Endodermal cell (in vitro differentiated cells): ENCODE measurements at regions not wholly inside any gene's neighbourhood (a gene's known extent, or its start where the extent isn't known, plus 50 kb on each side); places are given as distances from the start of the nearest gene placed in this dataset.

Experiments used
- DNase-seq: peaks from one replicate; pipeline ENCODE4 v3.0.0-alpha.2; 2017
- H3K27ac ChIP-seq: 2 replicates; pipeline ENCODE4 v1.5.1; 2013; ENCODE audit warnings: mild to moderate bottlenecking, low read depth, low read length, moderate library complexity
- H3K27me3 ChIP-seq: 2 replicates; pipeline ENCODE4 v1.6.1; 2013; ENCODE audit warnings: mild to moderate bottlenecking, low read length, moderate library complexity; ENCODE audit not compliant: insufficient read depth, control insufficient read depth, poor library complexity, severe bottlenecking
- H3K36me3 ChIP-seq: 2 replicates; pipeline ENCODE4 v1.7.0; 2013; ENCODE audit warnings: mild to moderate bottlenecking, low read length, moderate library complexity; ENCODE audit not compliant: control insufficient read depth, insufficient read depth
- H3K4me1 ChIP-seq: one replicate; pipeline ENCODE4 v1.7.0; 2013; ENCODE audit warnings: low read length; ENCODE audit not compliant: control insufficient read depth, insufficient read depth
- H3K4me3 ChIP-seq: 2 replicates; pipeline ENCODE4 v1.5.1; 2013; ENCODE audit warnings: mild to moderate bottlenecking, low read length, moderate library complexity
- H3K9ac ChIP-seq: 2 replicates; pipeline ENCODE4 v1.6.1; 2013; ENCODE audit warnings: mild to moderate bottlenecking, low read length, moderate library complexity; ENCODE audit not compliant: poor library complexity, severe bottlenecking; ENCODE audit errors: extremely low read depth
- H3K9me3 ChIP-seq: 2 replicates; pipeline ENCODE4 v1.6.1; 2013; ENCODE audit warnings: mild to moderate bottlenecking, low read length, moderate library complexity; ENCODE audit not compliant: control insufficient read depth
- H3K27ac Mint-ChIP-seq: 2 replicates; pipeline ENCODE4 v1.8.0; 2020; ENCODE audit warnings: mixed read lengths
- H3K27me3 Mint-ChIP-seq: 2 replicates; pipeline ENCODE4 v1.8.0; 2021; ENCODE audit warnings: mild to moderate bottlenecking, mixed read lengths; ENCODE audit not compliant: insufficient read depth
- H3K36me3 Mint-ChIP-seq: 2 replicates; pipeline ENCODE4 v1.8.0; 2020; ENCODE audit warnings: low read depth, mixed read lengths
- H3K4me1 Mint-ChIP-seq: 2 replicates; pipeline ENCODE4 v1.8.0; 2020; ENCODE audit warnings: mixed read lengths
- H3K4me3 Mint-ChIP-seq: 2 replicates; pipeline ENCODE4 v1.8.0; 2020; ENCODE audit warnings: mild to moderate bottlenecking, moderate library complexity, mixed read lengths
- H3K9me3 Mint-ChIP-seq: 2 replicates; pipeline ENCODE4 v1.8.0; 2020; ENCODE audit warnings: mild to moderate bottlenecking, mixed read lengths
- WGBS, 2 experiments: methylation state at CpG; one replicate each; pipeline versions ENCODE4 v1.1.5 to v1.1.7; 2013; ENCODE audit warnings: missing lambda C conversion rate in 2 of 2, mixed read lengths in 1 of 2; ENCODE audit not compliant: insufficient coverage in 1 of 2, insufficient read length in 1 of 2; 5-methylcytosine and 5-hydroxymethylcytosine counted together
- TF ChIP-seq, protein P1 (sequence below): fragments of 200-600 bp; sonication (generic); conservative IDR thresholded peaks from 2 replicates; pipeline ENCODE4 v1.5.0; 2021; ENCODE audit warnings: antibody characterized with exemption, mild to moderate bottlenecking

DNA sequence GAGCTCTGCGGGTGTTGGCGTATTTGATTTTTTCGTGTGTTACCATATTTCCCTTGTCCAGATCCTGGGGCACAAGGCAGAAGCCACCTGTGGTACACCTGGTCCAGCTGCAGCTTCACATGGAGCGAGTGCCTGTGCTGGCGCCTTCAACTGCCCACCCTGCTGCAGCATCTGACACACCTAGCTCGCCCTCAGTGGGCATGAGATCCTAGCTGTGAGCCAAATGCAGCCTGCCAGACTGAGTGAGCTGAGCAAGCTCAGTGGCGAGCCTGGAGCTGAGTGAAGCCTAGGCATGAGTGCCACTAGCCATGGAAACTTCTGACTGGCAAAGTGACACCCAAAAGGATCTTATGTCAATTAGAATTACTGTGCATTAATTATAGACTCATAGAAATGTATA, 1226.8 kb upstream of the FLRT2 start:
- Mint-ChIP-seq H3K4me3 (no peak overlapping the region), H3K27ac (no peak overlapping the region), H3K27me3 (no peaks in the 10 kb centered on the region), H3K9me3 (peaks cover 25% of the 10 kb centered on the region), H3K4me1 (peaks cover 6% of the 10 kb centered on the region), H3K36me3 (peaks cover 4% of the 10 kb centered on the region)
- Histone ChIP-seq H3K36me3 (no peaks in the 10 kb centered on the region), H3K9ac (no peak overlapping the region), H3K4me1 (no peaks in the 10 kb centered on the region), H3K27me3 (no peaks in the 10 kb centered on the region), H3K9me3 (peaks cover 45% of the 10 kb centered on the region), H3K27ac (no peak overlapping the region), H3K4me3 (no peak overlapping the region)
- no peak for DNase-seq
- 90 to 100% methylated on average over 2 to 7 of the region's 7 CpGs for WGBS, 2 experiments
- TF ChIP-seq, protein P1, sequence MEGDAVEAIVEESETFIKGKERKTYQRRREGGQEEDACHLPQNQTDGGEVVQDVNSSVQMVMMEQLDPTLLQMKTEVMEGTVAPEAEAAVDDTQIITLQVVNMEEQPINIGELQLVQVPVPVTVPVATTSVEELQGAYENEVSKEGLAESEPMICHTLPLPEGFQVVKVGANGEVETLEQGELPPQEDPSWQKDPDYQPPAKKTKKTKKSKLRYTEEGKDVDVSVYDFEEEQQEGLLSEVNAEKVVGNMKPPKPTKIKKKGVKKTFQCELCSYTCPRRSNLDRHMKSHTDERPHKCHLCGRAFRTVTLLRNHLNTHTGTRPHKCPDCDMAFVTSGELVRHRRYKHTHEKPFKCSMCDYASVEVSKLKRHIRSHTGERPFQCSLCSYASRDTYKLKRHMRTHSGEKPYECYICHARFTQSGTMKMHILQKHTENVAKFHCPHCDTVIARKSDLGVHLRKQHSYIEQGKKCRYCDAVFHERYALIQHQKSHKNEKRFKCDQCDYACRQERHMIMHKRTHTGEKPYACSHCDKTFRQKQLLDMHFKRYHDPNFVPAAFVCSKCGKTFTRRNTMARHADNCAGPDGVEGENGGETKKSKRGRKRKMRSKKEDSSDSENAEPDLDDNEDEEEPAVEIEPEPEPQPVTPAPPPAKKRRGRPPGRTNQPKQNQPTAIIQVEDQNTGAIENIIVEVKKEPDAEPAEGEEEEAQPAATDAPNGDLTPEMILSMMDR: no peak

DNA sequence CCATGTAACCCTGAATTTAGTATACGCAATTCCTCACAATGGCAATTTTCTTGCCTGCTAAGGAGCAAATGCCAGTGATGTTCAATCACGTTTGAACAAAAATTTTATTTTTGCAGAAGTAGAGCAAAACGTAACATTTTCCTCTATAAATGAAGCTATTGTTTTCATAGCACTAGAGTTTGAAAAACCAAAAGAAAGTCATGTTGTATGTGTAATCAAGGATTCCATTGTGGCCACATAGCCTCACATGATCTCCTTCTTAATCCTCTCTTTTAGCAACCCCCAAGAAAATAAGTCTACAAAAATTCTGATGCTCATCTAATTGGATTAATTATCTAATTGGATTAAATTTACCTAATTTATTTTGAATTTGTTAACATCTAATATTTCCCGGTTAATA, 1217.4 kb upstream of the FLRT2 start:
- 94 to 100% methylated on average over 3 to 4 of the region's 4 CpGs for WGBS, 2 experiments
- no peaks in the 10 kb centered on the region for H3K4me1 ChIP-seq
- TF ChIP-seq, protein P1: no peak

DNA sequence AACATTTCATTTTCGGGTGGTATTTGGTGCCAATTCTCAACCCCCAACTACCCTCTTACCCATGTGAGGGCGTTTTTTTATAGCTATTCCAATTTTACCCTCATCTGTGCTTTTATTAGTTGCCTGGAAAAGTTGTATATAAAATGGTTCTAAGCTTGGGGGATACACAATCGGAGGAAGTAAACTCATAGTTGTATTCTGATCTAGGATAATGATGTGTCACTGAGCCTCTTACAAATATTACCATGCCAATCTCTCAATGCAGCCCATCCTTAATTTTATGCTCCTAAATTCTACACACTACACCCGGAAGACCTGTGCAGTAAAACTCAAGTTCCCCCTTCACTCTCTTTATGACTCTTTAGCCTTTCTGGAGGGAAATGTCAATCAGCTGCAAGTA, 1206.5 kb upstream of the FLRT2 start:
- TF ChIP-seq, protein P1: no peak
- Mint-ChIP-seq H3K27ac (no peak overlapping the region), H3K9me3 (no peaks in the 10 kb centered on the region), H3K4me1 (peaks cover 2% of the 10 kb centered on the region), H3K36me3 (no peaks in the 10 kb centered on the region), H3K27me3 (no peaks in the 10 kb centered on the region), H3K4me3 (no peak overlapping the region)
- 91 to 92% methylated on average over 2 to 4 of the region's 4 CpGs for WGBS, 2 experiments
- Histone ChIP-seq H3K27me3 (no peaks in the 10 kb centered on the region), H3K36me3 (no peaks in the 10 kb centered on the region), H3K4me1 (no peaks in the 10 kb centered on the region), H3K27ac (no peak overlapping the region), H3K9ac (no peak overlapping the region), H3K4me3 (no peak overlapping the region), H3K9me3 (no peaks in the 10 kb centered on the region)
- DNase-seq: no peak

More for the DNA sequence above, 1217.4 kb upstream of the FLRT2 start:
- H3K27me3 ChIP-seq: no peaks in the 10 kb centered on the region
- H3K4me3 Mint-ChIP-seq: no peak overlapping the region
- peaks cover 2% of the 10 kb centered on the region for H3K36me3 Mint-ChIP-seq
- H3K27ac ChIP-seq: no peak overlapping the region
- no peaks in the 10 kb centered on the region for H3K27me3 Mint-ChIP-seq
- no peak overlapping the region for H3K27ac Mint-ChIP-seq
- H3K4me3 ChIP-seq: no peak overlapping the region
- DNase-seq: no peak
- H3K9me3 ChIP-seq: peaks cover 11% of the 10 kb centered on the region
- no peaks in the 10 kb centered on the region for H3K4me1 Mint-ChIP-seq
- H3K9ac ChIP-seq: no peak overlapping the region
- peaks cover 9% of the 10 kb centered on the region for H3K9me3 Mint-ChIP-seq
- H3K36me3 ChIP-seq: no peaks in the 10 kb centered on the region
